ENCODE measurements at regions not wholly inside any gene's neighbourhood (a gene's known extent, or its start where the extent isn't known, plus 50 kb on each side); places are given as distances from the start of the nearest gene placed in this dataset.

- no peak overlapping the region for H3K27ac ChIP-seq (ENCODE audit: low read depth, low read length)
- Mint-ChIP-seq H3K9me3 (peaks cover 0 to 5% (median 2%) of the 10 kb centered on the region in 11 donors), H3K4me1 (peaks cover 4 to 12% (median 6%) of the 10 kb centered on the region in 7 donors), H3K27ac (no peak overlapping the region), H3K4me3 (no peak overlapping the region), H3K27me3 (peaks cover 0 to 15% (median 4%) of the 10 kb centered on the region in 5 donors), H3K36me3 (peaks cover 0 to 6% (median 0%) of the 10 kb centered on the region in 5 donors)
- ATAC-seq (no peak), DNase-seq (no peak)
- ChIA-PET POLR2A (no interaction called here), CTCF (no interaction called here)
- no peaks in the 10 kb centered on the region for H3K9me3 ChIP-seq (ENCODE audit: control insufficient read depth in 2 of 3, low read length in 3 of 3)
- H3K4me3 ChIP-seq (ENCODE audit: low read length), result no peak overlapping the region
- no peaks in the 10 kb centered on the region for H3K4me1 ChIP-seq (ENCODE audit: control insufficient read depth in 2 of 2, insufficient read depth in 2 of 2, low read length in 2 of 2)
- intact Hi-C loops (cut with micrococcal nuclease), result loop anchor here in 1 of 2 donors (5.0 kb wide), 1 partner anchor 229 kb away; no protein-coding TSS in a partner anchor
- H3K36me3 ChIP-seq (ENCODE audit: control insufficient read depth in 2 of 3, insufficient read depth in 3 of 3, low read length in 3 of 3), result no peaks in the 10 kb centered on the region
- no peaks in the 10 kb centered on the region for H3K27me3 ChIP-seq (ENCODE audit: control insufficient read depth in 2 of 2, insufficient read depth in 2 of 2, low read length in 2 of 2)
Observed at GRCh38 chr11:112451250-112451649, 190.6 kb upstream of the PLET1 start.

- Mint-ChIP-seq H3K36me3 (peaks cover 0 to 4% (median 0%) of the 10 kb centered on the region in 5 donors), H3K27me3 (peaks cover 0 to 15% (median 3%) of the 10 kb centered on the region in 5 donors), H3K27ac (no peak overlapping the region), H3K4me3 (no peak overlapping the region), H3K9me3 (peaks cover 0 to 5% (median 0%) of the 10 kb centered on the region in 11 donors), H3K4me1 (peaks cover 4 to 12% (median 6%) of the 10 kb centered on the region in 7 donors)
- ChIA-PET POLR2A (no interaction called here), CTCF (interaction anchor here (0.8 to 2.5 kb wide), 4 partner anchors 160 to 237 kb away, joined by 3 to 16 read pairs (median 4); no protein-coding TSS in a partner anchor)
- DNase-seq (peak in 5 of 9 donors; percentile 6 to 31 (median 29)), ATAC-seq (peak; percentile 67)
- Histone ChIP-seq H3K4me3 (ENCODE audit: low read length) (no peak overlapping the region), H3K27me3 (ENCODE audit: control insufficient read depth in 2 of 2, insufficient read depth in 2 of 2, low read length in 2 of 2) (no peaks in the 10 kb centered on the region), H3K4me1 (ENCODE audit: control insufficient read depth in 2 of 2, insufficient read depth in 2 of 2, low read length in 2 of 2) (no peaks in the 10 kb centered on the region), H3K9me3 (ENCODE audit: control insufficient read depth in 2 of 3, low read length in 3 of 3) (no peaks in the 10 kb centered on the region), H3K36me3 (ENCODE audit: control insufficient read depth in 2 of 3, insufficient read depth in 3 of 3, low read length in 3 of 3) (no peaks in the 10 kb centered on the region), H3K27ac (ENCODE audit: low read depth, low read length) (no peak overlapping the region)
- intact Hi-C loops (cut with micrococcal nuclease), result loop anchor here (1.0 to 5.0 kb wide), 2 partner anchors 164 to 232 kb away; no protein-coding TSS in a partner anchor
Observed at GRCh38 chr11:112453601-112454577, 193.2 kb upstream of the PLET1 start.

GRCh38 chr11:112454841-112455240 lies 194.2 kb upstream of the PLET1 start:
- H3K27me3 Mint-ChIP-seq, result peaks cover 0 to 13% (median 0%) of the 10 kb centered on the region in 5 donors
- Histone ChIP-seq H3K27ac (ENCODE audit: low read depth, low read length) (no peak overlapping the region), H3K9me3 (ENCODE audit: control insufficient read depth in 2 of 3, low read length in 3 of 3) (no peaks in the 10 kb centered on the region), H3K4me1 (ENCODE audit: control insufficient read depth in 2 of 2, insufficient read depth in 2 of 2, low read length in 2 of 2) (no peaks in the 10 kb centered on the region), H3K27me3 (ENCODE audit: control insufficient read depth in 2 of 2, insufficient read depth in 2 of 2, low read length in 2 of 2) (no peaks in the 10 kb centered on the region), H3K4me3 (ENCODE audit: low read length) (no peak overlapping the region), H3K36me3 (ENCODE audit: control insufficient read depth in 2 of 3, insufficient read depth in 3 of 3, low read length in 3 of 3) (no peaks in the 10 kb centered on the region)
- CTCF ChIA-PET, result interaction anchor here (2.5 kb wide), 1 partner anchor 166 kb away, joined by 16 read pairs; no protein-coding TSS in a partner anchor
- H3K4me3 Mint-ChIP-seq, result no peak overlapping the region
- POLR2A ChIA-PET, result no interaction called here
- ATAC-seq (no peak), DNase-seq (no peak)
- peaks cover 0 to 5% (median 0%) of the 10 kb centered on the region in 11 donors for H3K9me3 Mint-ChIP-seq
- intact Hi-C loops (cut with micrococcal nuclease), result loop anchor here (1.0 to 5.0 kb wide), 2 partner anchors 165 to 233 kb away; no protein-coding TSS in a partner anchor
- no peak overlapping the region for H3K27ac Mint-ChIP-seq
- H3K36me3 Mint-ChIP-seq, result peaks cover 0 to 4% (median 0%) of the 10 kb centered on the region in 5 donors
- peaks cover 4 to 16% (median 8%) of the 10 kb centered on the region in 7 donors for H3K4me1 Mint-ChIP-seq

- H3K9me3 Mint-ChIP-seq, result peaks cover 0 to 5% (median 0%) of the 10 kb centered on the region in 11 donors
- no peak overlapping the region for H3K27ac ChIP-seq (ENCODE audit: low read depth, low read length)
- peaks cover 4 to 16% (median 8%) of the 10 kb centered on the region in 7 donors for H3K4me1 Mint-ChIP-seq
- H3K36me3 Mint-ChIP-seq, result peaks cover 0 to 4% (median 0%) of the 10 kb centered on the region in 5 donors
- H3K9me3 ChIP-seq (ENCODE audit: control insufficient read depth in 2 of 3, low read length in 3 of 3), result no peaks in the 10 kb centered on the region
- no peak overlapping the region for H3K4me3 ChIP-seq (ENCODE audit: low read length)
- H3K36me3 ChIP-seq (ENCODE audit: control insufficient read depth in 2 of 3, insufficient read depth in 3 of 3, low read length in 3 of 3), result no peaks in the 10 kb centered on the region
- H3K27me3 Mint-ChIP-seq, result peaks cover 0 to 8% (median 0%) of the 10 kb centered on the region in 5 donors
- no peak overlapping the region for H3K27ac Mint-ChIP-seq
- H3K4me3 Mint-ChIP-seq, result no peak overlapping the region
- H3K27me3 ChIP-seq (ENCODE audit: control insufficient read depth in 2 of 2, insufficient read depth in 2 of 2, low read length in 2 of 2), result no peaks in the 10 kb centered on the region
- ATAC-seq (no peak), DNase-seq (no peak)
- CTCF ChIA-PET, result interaction anchor here (2.5 kb wide), 1 partner anchor 167 kb away, joined by 16 read pairs; no protein-coding TSS in a partner anchor
- intact Hi-C loops (cut with micrococcal nuclease), result no loop called here
- POLR2A ChIA-PET, result no interaction called here
- no peaks in the 10 kb centered on the region for H3K4me1 ChIP-seq (ENCODE audit: control insufficient read depth in 2 of 2, insufficient read depth in 2 of 2, low read length in 2 of 2)
Observed at GRCh38 chr11:112455791-112456190, 195.1 kb upstream of the PLET1 start.

GRCh38 chr11:112457532-112457931 lies 196.9 kb upstream of the PLET1 start:
- ATAC-seq (no peak), DNase-seq (no peak)
- no peaks in the 10 kb centered on the region for H3K36me3 ChIP-seq (ENCODE audit: control insufficient read depth in 2 of 3, insufficient read depth in 3 of 3, low read length in 3 of 3)
- no peaks in the 10 kb centered on the region for H3K27me3 ChIP-seq (ENCODE audit: control insufficient read depth in 2 of 2, insufficient read depth in 2 of 2, low read length in 2 of 2)
- Mint-ChIP-seq H3K4me1 (peaks cover 4 to 16% (median 8%) of the 10 kb centered on the region in 7 donors), H3K27me3 (peaks cover 0 to 3% (median 0%) of the 10 kb centered on the region in 5 donors), H3K9me3 (peaks cover 0 to 5% (median 0%) of the 10 kb centered on the region in 11 donors), H3K27ac (no peak overlapping the region), H3K36me3 (peaks cover 0 to 4% (median 0%) of the 10 kb centered on the region in 5 donors), H3K4me3 (no peak overlapping the region)
- H3K4me3 ChIP-seq (ENCODE audit: low read length), result no peak overlapping the region
- no peaks in the 10 kb centered on the region for H3K9me3 ChIP-seq (ENCODE audit: control insufficient read depth in 2 of 3, low read length in 3 of 3)
- no peak overlapping the region for H3K27ac ChIP-seq (ENCODE audit: low read depth, low read length)
- ChIA-PET POLR2A (no interaction called here), CTCF (interaction anchor here (0.5 kb wide), 1 partner anchor 17 kb away, joined by 7 read pairs; no protein-coding TSS in a partner anchor)
- H3K4me1 ChIP-seq (ENCODE audit: control insufficient read depth in 2 of 2, insufficient read depth in 2 of 2, low read length in 2 of 2), result no peaks in the 10 kb centered on the region
- intact Hi-C loops (cut with micrococcal nuclease), result no loop called here

GRCh38 chr11:112459001-112459400 lies 198.3 kb upstream of the PLET1 start:
- Histone ChIP-seq H3K27ac (ENCODE audit: low read depth, low read length) (no peak overlapping the region), H3K36me3 (ENCODE audit: control insufficient read depth in 2 of 3, insufficient read depth in 3 of 3, low read length in 3 of 3) (no peaks in the 10 kb centered on the region), H3K4me3 (ENCODE audit: low read length) (no peak overlapping the region), H3K4me1 (ENCODE audit: control insufficient read depth in 2 of 2, insufficient read depth in 2 of 2, low read length in 2 of 2) (no peaks in the 10 kb centered on the region), H3K9me3 (ENCODE audit: control insufficient read depth in 2 of 3, low read length in 3 of 3) (no peaks in the 10 kb centered on the region), H3K27me3 (ENCODE audit: control insufficient read depth in 2 of 2, insufficient read depth in 2 of 2, low read length in 2 of 2) (no peaks in the 10 kb centered on the region)
- peaks cover 0 to 5% (median 0%) of the 10 kb centered on the region in 11 donors for H3K9me3 Mint-ChIP-seq
- peaks cover 0 to 4% (median 0%) of the 10 kb centered on the region in 5 donors for H3K36me3 Mint-ChIP-seq
- H3K27me3 Mint-ChIP-seq, result peaks cover 0 to 5% (median 0%) of the 10 kb centered on the region in 5 donors
- intact Hi-C loops (cut with micrococcal nuclease), result no loop called here
- H3K4me1 Mint-ChIP-seq, result peaks cover 4 to 12% (median 8%) of the 10 kb centered on the region in 7 donors
- peak overlapping the region in 8 of 10 donors; percentile 3 to 68 (median 56) for H3K4me3 Mint-ChIP-seq
- ChIA-PET POLR2A (no interaction called here), CTCF (no interaction called here)
- no peak overlapping the region for H3K27ac Mint-ChIP-seq
- no peak for DNase-seq
- ATAC-seq, result no peak
